GM19238 (cell line): ENCODE measurements at regions not wholly inside any gene's neighbourhood (a gene's known extent, or its start where the extent isn't known, plus 50 kb on each side); places are given as distances from the start of the nearest gene placed in this dataset.
"Not testable (repeated sequence)": the region's sequence is repeated elsewhere in the genome, so short reads cannot be mapped to it uniquely, and the experiment has no call there.

ENCODE experiments used
- DNase-seq: peaks from one replicate; pipeline ENCODE4 v3.0.0; 2011; ENCODE audit warnings: low spot score; ENCODE audit not compliant: insufficient read length

DNA sequence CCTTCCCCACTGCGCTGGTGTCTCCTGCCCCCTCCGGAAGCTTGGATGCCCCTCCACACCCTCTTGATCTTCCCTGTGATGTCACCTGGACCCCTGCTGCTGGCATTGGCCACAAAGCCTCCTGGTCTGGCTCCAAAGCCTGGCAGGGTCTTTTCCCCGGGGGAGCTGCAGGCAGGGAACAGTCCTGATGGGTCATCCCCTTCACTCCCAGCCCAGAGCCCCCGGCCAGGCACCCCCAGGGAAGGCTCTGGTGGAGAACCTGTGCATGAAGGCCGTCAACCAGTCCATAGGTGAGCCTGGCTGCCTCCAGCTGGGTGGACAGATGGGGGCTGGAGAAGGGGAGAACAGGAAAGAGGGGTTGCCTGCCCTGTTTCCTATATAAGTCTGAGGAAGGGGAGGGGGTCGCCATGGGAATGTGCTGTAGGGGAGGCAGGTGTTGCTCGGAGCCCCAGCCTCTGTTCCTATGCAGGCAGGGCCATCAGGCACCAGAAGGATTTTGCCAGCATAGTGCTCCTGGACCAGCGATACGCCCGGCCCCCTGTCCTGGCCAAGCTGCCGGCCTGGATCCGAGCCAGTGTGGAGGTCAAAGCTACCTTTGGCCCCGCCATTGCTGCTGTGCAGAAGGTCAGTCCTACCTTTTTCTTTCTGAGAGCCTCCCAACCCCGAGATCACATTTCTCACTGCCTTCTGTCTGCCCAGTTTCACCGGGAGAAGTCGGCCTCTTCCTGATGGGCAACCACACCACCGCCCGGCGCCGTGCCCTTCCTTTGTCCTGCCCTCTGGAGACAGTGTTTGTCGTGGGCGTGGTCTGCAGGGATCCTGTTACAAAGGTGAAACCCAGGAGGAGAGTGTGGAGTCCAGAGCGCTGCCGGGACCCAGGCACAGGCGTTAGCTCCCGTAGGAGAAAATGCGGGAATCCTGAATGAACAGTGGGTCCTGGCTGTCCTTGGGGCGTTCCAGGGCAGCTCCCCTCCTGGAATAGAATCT, 104.5 kb upstream of the PZP start:
- DNase-seq, result not testable (repeated sequence)

- DNase-seq, result not testable (repeated sequence)
These were observed 103.3 kb upstream of the PZP start for GRCh38 chr12:9311454-9311853.

- DNase-seq, result not testable (repeated sequence)
These were observed 102.5 kb upstream of the PZP start for GRCh38 chr12:9310645-9311044.

DNA sequence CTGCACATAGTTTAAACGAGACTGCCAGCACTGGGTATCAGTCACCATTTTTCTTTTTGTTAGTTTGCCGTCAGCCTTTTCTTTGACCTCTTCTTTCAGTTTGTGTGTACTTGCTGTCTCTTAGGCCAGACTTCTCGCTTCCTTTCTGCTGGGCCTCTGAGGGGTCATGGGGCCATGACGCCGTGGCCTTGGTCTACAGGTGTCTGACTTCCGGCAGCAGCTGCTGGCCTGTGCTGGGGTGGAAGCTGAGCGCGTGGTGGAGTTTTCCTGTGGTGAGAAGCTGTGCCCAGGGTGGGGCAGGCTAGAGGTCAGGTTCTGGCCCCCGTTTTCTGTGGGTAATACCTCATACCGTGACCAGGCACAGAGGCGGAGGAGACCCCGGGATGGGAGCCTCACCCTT, 101.6 kb upstream of the PZP start:
- DNase-seq, result not testable (repeated sequence)

DNA sequence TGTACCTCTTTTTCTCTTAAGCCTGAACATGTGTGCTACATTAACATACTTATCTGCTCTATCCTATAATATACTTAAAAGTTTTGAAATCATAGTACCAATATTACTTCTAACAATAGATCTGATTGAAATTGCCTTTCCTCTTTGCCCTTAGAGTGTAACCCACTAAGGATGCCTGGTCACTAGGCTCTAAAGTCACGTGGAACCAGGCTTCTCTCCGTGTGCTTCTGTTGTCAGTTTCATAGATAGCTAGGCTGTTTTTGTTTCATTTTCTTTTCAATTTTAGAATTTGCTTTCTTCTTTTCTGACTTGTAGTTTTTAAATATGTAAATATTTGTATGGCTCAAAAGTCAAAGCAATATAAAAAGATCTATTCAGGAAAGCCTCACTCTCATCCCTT, 100.5 kb upstream of the PZP start:
- DNase-seq, result not testable (repeated sequence)

GRCh38 chr12:9308163-9308562, 100.0 kb upstream of the PZP start:
- not testable (repeated sequence) for DNase-seq

DNA sequence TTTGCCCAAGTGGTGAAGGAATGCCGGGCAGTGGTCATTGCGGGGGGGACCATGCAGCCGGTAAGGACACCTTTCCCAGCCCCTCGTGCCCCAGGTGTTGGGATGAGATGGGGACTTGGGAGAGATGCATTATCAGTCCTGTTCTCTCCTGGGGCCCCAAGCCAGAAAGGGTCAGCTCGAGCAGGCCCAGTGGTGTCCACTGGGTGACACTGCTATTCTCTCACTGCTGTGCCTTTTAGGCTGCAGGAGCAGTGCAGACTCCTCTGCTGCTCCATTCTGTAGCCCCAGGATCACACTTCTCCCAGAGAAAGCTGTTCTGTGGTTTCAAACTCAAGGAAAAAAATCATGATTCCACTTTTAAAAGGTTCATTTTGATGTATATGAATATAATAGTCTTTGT, 99.1 kb upstream of the PZP start:
- not testable (repeated sequence) for DNase-seq

DNA sequence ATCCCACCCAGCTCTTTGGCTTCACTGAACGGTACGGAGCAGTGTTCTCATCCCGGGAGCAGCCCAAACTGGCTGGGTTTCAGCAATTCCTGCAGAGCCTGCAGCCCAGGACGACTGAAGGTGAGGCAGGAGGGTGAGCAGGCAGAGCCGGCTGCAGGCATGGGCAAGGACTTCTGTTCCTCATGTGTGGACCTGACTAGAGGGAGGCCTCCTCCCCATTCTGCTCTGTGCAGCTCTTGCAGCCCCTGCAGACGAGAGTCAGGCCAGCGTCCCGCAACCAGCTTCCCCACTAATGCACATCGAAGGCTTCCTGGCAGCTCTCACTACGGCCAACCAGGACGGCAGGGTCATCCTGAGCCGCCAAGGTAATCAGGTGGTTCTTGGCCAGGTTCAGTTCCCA, 97.8 kb upstream of the PZP start:
- not testable (repeated sequence) for DNase-seq

DNA sequence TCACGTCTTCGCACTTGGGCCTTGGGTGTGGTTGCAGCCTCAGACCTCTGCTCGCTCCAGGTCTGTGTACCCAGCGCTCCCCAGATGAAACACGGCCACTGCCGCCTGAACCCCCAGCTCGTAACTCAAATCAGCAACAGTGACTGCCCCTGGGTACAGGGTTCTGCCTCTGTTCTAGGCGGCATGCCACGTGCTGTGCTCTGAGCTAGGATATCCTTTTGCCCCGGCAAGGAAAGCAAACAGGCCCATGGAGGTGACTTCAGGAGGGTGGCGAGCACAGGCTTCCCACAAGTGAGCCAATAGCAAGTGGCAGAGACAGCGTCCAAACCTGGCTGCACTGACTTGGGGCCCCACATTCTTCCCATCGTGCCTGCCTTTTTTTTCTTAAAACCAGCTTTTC, 96.3 kb upstream of the PZP start:
- not testable (repeated sequence) for DNase-seq

DNA sequence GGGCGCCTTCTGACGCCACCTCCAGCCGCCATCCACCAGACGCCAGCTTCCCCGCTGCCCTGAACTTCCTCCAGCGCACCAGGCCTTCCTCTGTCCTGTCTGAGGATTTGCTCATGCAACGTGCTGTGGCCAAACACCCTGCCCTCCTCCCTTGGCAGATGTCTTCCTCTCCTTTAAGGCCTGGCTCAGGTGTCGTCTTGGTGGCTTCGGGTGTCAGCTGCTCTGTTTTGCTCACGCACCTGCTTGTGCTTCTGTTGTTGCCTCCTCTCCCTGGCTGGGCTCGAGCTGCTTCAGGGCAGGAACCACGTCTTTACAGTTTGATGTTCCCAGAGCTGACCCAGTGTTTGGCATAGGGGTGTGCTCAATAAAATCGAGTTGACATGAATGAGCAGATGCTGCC, 87.7 kb upstream of the PZP start:
- DNase-seq, result not testable (repeated sequence)

- DNase-seq, result not testable (repeated sequence)
These were observed 86.0 kb upstream of the PZP start for GRCh38 chr12:9294072-9294620.

DNA sequence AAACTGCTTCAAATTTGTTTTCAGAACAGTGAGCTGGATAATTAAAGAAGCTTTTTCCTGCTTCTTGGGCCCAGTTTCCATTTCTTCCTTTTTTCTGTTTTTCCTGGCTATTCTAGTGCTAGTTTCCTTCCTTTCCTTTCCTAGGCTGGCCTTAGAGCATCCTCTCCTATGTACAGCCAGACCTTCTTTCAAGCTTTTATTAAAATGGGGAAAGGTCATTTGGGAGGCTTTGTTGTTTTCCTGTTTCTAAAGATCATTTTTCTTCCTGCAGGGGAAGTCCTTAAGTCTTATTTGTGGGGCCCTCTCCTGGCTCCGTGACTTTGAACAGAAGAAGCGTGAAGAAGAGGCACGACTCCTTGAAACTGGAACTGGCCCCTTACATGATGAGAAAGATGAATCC, 85.2 kb upstream of the PZP start:
- not testable (repeated sequence) for DNase-seq

GRCh38 chr12:9289984-9290383, 81.8 kb upstream of the PZP start:
- not testable (repeated sequence) for DNase-seq

GRCh38 chr12:9284724-9285123, 76.5 kb upstream of the PZP start:
- not testable (repeated sequence) for DNase-seq

GRCh38 chr12:9284197-9284596, 76.0 kb upstream of the PZP start:
- DNase-seq, result not testable (repeated sequence)

- peak; percentile 36 for DNase-seq
These were observed 75.3 kb upstream of the PZP start for GRCh38 chr12:9283346-9284095.

- DNase-seq, result no peak
These were observed 68.8 kb upstream of the PZP start for GRCh38 chr12:9276990-9277389.

DNA sequence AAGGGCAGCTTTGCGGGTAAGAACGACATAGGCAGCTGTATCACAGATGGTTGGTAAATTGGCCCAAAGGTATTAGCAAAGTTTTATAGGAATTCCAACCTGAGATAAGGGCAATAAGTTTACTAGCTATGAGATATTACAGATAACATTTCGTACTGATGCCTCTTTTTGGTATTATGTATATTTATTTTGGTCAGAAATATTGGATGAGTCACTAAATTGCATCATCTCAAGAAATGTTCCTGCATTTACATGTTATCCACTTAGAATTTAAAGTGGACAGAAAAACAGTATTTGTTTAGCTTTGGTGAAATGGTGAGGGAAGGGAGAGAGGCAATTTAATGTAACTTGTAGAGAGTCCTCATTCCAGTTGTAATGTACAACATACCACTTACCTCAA, 65.1 kb upstream of the PZP start:
- DNase-seq, result no peak

DNA sequence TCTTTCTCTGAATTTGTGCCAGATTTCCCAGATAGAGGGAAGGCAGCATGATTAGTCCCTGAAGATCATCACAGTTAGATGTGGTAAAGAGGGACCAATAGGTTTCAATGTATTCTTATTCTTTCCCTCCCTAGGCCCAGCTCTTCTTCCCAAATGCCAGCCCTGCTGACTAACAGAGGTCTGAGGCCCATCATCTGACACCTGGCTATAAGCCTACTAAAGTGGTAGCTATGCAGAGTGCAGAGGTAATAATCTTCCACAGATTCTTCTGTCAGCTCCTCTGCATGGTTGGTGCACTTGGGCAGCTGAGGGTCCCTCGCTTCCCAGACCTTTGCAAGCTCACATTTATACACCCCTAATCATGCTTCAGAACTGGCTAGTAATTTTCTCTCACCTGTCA, 63.7 kb upstream of the PZP start:
- DNase-seq, result no peak

- DNase-seq, result no peak
These were observed 56.4 kb upstream of the PZP start for GRCh38 chr12:9264546-9264945.

DNA sequence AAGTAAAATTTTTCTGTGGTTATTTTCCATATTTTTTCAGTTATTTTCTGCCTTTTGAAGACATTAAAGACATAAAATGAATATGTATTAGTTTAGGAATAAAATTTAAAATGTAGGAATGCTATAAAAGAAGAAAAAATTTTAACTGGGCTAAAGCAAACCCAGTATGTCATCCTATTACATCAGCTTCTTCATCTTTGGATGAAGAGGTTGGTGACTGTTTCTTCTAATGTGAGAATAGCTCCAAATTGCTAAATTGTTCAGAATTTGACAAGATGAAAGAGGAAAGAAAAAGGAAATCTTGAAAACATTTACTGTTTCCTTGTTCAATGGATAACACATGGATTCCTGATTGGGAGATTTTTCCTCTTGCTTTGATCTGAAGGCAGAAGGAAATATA, 52.7 kb upstream of the PZP start:
- DNase-seq, result no peak

DNA sequence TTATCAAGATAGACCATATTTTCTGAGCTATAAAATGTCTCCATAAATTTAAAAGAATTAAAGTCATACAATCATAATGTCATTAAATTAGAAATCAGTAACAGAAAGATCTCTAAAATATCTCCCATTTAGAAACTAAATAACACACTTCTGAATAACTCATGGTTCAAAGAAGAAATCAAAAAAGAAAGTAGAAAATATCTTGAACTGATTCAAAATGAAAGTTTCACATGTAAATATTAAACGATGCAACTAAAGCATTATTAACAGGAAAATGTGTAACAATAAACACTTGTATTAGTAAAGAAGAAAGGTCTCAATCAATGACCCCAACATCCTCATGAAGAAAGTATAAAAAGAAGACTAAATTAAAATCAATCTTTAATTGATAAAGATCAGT, 50.5 kb upstream of the PZP start:
- DNase-seq, result no peak
